ENCODE measurements at regions not wholly inside any gene's neighbourhood (a gene's known extent, or its start where the extent isn't known, plus 50 kb on each side); places are given as distances from the start of the nearest gene placed in this dataset.

GRCh38 chr1:88371436-88372023 is 312.5 kb upstream of the PKN2 start:
- CTCF ChIA-PET (ENCODE audit: unreplicated experiment), result no interaction called here

DNA sequence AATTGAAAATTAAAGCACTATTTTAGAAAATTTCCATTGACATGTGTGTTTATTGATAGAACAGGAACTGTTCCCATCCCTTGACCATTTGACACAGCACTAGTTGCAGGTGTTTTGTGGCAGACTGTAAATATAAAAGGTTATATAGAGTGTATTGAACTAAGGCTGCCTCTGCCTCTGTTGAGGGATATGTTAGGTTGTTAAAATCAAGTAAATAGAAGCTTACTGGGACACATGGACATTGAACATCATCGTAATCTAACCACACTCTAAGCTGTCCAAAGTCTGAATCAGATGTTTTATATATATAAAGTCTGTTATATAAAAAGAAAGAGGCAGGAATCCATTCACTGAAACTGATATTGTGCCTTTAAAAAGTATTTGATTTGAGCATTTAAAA is 308.1 kb upstream of the PKN2 start:
- Histone ChIP-seq H3K27ac (ENCODE audit: low read depth, low read length, poor library complexity, severe bottlenecking) (no peak overlapping the region), H3K4me1 (ENCODE audit: insufficient read depth, low read length, poor library complexity, severe bottlenecking) (no peaks in the 10 kb centered on the region), H3K9me3 (ENCODE audit: low read length) (no peaks in the 10 kb centered on the region), H3K9me2 (ENCODE audit: insufficient read depth, low read length) (no peaks in the 10 kb centered on the region), H3K36me3 (ENCODE audit: insufficient read depth, low read length) (no peaks in the 10 kb centered on the region), H3K4me3 (ENCODE audit: low read depth, low read length, poor library complexity, severe bottlenecking) (no peak overlapping the region), H4K20me1 (ENCODE audit: insufficient read depth, low read length) (no peaks in the 10 kb centered on the region), H2AFZ (ENCODE audit: low read length) (no peak overlapping the region), H3K4me2 (ENCODE audit: low read length) (no peak overlapping the region), H3K79me2 (ENCODE audit: insufficient read depth, low read depth, low read length) (no peaks in the 10 kb centered on the region)
- DNase-seq (ENCODE audit: low spot score), result no peak
- ChIA-PET POLR2A (no interaction called here), CTCF (ENCODE audit: unreplicated experiment) (no interaction called here)
- TF ChIP-seq EZH2phosphoT487 (IDR thresholded peaks at IDR 0.05; ENCODE audit: borderline replicate concordance, low read depth, low read length) (no peak), CTCF (conservative IDR thresholded peaks at IDR 0.05; ENCODE audit: low read length) (no peak)
- BruUV-seq (replicated peaks), result no TSS peak
- intact Hi-C loops (cut with micrococcal nuclease; ENCODE audit: unreplicated experiment), result no loop called here

More at GRCh38 chr1:88371436-88372023, 312.5 kb upstream of the PKN2 start:
- H3K27ac ChIP-seq (ENCODE audit: low read depth, low read length, poor library complexity, severe bottlenecking), result no peak overlapping the region
- H2AFZ ChIP-seq (ENCODE audit: low read length), result no peak overlapping the region
- H4K20me1 ChIP-seq (ENCODE audit: insufficient read depth, low read length), result no peaks in the 10 kb centered on the region
- no peak overlapping the region for H3K4me2 ChIP-seq (ENCODE audit: low read length)
- no TSS peak for BruUV-seq (replicated peaks)
- POLR2A ChIA-PET, result no interaction called here
- DNase-seq (ENCODE audit: low spot score), result no peak
- H3K9me2 ChIP-seq (ENCODE audit: insufficient read depth, low read length), result no peaks in the 10 kb centered on the region
- no peaks in the 10 kb centered on the region for H3K4me1 ChIP-seq (ENCODE audit: insufficient read depth, low read length, poor library complexity, severe bottlenecking)
- intact Hi-C loops (cut with micrococcal nuclease; ENCODE audit: unreplicated experiment), result no loop called here
- no peaks in the 10 kb centered on the region for H3K36me3 ChIP-seq (ENCODE audit: insufficient read depth, low read length)
- H3K79me2 ChIP-seq (ENCODE audit: insufficient read depth, low read depth, low read length), result no peaks in the 10 kb centered on the region
- H3K9me3 ChIP-seq (ENCODE audit: low read length), result no peaks in the 10 kb centered on the region
- TF ChIP-seq EZH2phosphoT487 (IDR thresholded peaks at IDR 0.05; ENCODE audit: borderline replicate concordance, low read depth, low read length) (no peak), CTCF (conservative IDR thresholded peaks at IDR 0.05; ENCODE audit: low read length) (no peak)
- no peak overlapping the region for H3K4me3 ChIP-seq (ENCODE audit: low read depth, low read length, poor library complexity, severe bottlenecking)

DNA sequence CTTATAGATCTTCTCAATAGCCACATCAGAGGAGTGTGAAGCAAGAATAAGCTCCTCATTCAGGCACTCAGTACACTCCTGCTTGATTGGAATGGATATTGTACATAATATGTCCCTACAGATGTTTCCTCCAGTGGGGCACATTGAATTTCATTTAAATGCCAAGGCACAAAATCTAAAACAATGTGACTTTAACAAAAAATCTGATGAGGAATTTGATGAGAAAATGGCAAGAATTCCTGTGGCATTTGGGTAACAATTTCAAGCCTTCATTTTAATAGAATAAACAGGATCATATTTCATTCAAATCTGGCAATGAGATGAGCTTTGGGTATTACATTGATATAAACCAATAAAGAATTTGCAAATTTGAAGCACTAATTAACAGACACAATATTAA is 307.7 kb upstream of the PKN2 start:
- Histone ChIP-seq H2AFZ (ENCODE audit: low read length) (no peak overlapping the region), H3K36me3 (ENCODE audit: insufficient read depth, low read length) (no peaks in the 10 kb centered on the region), H3K27ac (ENCODE audit: low read depth, low read length, poor library complexity, severe bottlenecking) (no peak overlapping the region), H3K4me3 (ENCODE audit: low read depth, low read length, poor library complexity, severe bottlenecking) (no peak overlapping the region), H3K9me3 (ENCODE audit: low read length) (no peaks in the 10 kb centered on the region), H4K20me1 (ENCODE audit: insufficient read depth, low read length) (no peaks in the 10 kb centered on the region), H3K79me2 (ENCODE audit: insufficient read depth, low read depth, low read length) (no peaks in the 10 kb centered on the region), H3K4me1 (ENCODE audit: insufficient read depth, low read length, poor library complexity, severe bottlenecking) (no peaks in the 10 kb centered on the region), H3K4me2 (ENCODE audit: low read length) (no peak overlapping the region), H3K9me2 (ENCODE audit: insufficient read depth, low read length) (no peaks in the 10 kb centered on the region)
- CTCF ChIA-PET (ENCODE audit: unreplicated experiment), result no interaction called here
- intact Hi-C loops (cut with micrococcal nuclease; ENCODE audit: unreplicated experiment), result no loop called here
- BruUV-seq (replicated peaks), result no TSS peak
- no peak for DNase-seq (ENCODE audit: low spot score)
- TF ChIP-seq CTCF (conservative IDR thresholded peaks at IDR 0.05; ENCODE audit: low read length) (no peak), EZH2phosphoT487 (IDR thresholded peaks at IDR 0.05; ENCODE audit: borderline replicate concordance, low read depth, low read length) (no peak)
- POLR2A ChIA-PET, result no interaction called here

Measured in OCI-LY7 (cell line).